ENCODE measurements at regions not wholly inside any gene's neighbourhood (a gene's known extent, or its start where the extent isn't known, plus 50 kb on each side); places are given as distances from the start of the nearest gene placed in this dataset.

DNA sequence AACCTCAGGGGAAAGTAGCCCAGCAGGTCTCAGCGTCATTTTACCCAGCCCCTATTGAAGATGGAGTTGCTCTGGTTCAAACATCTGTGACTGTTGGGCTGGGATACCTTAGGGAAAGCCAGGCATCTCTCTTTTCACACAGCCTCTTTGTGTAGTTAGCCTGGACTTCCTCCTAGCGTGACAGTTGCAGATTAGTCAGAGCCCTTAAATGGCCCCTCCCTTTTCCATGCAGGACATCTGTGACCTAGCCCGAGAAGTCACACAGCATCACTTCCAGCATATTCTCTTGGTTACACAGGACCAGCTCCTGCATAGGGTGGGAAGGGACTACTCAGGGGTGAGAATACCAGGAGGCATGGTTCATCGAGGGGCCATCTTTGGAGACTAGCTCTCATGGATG, 375.0 kb upstream of the RBFOX1 start:
- TF ChIP-seq, protein P1, sequence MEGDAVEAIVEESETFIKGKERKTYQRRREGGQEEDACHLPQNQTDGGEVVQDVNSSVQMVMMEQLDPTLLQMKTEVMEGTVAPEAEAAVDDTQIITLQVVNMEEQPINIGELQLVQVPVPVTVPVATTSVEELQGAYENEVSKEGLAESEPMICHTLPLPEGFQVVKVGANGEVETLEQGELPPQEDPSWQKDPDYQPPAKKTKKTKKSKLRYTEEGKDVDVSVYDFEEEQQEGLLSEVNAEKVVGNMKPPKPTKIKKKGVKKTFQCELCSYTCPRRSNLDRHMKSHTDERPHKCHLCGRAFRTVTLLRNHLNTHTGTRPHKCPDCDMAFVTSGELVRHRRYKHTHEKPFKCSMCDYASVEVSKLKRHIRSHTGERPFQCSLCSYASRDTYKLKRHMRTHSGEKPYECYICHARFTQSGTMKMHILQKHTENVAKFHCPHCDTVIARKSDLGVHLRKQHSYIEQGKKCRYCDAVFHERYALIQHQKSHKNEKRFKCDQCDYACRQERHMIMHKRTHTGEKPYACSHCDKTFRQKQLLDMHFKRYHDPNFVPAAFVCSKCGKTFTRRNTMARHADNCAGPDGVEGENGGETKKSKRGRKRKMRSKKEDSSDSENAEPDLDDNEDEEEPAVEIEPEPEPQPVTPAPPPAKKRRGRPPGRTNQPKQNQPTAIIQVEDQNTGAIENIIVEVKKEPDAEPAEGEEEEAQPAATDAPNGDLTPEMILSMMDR (IDR thresholded peaks at IDR 0.05): no peak
- no peak for TF ChIP-seq POLR2A (IDR thresholded peaks at IDR 0.05)
